HG03135 (cell line): ENCODE measurements at regions not wholly inside any gene's neighbourhood (a gene's known extent, or its start where the extent isn't known, plus 50 kb on each side); places are given as distances from the start of the nearest gene placed in this dataset.
A peak's percentile ranks its signal among the peaks of the same experiment; 100 is the strongest.
"Not testable (repeated sequence)": the region's sequence is repeated elsewhere in the genome, so short reads cannot be mapped to it uniquely, and the experiment has no call there.

Experiments used
- ATAC-seq: cut with Tn5 transposase; IDR thresholded peaks from one replicate; pipeline ENCODE4 v1.9.1; 2021; ENCODE audit warnings: mild to moderate bottlenecking, moderate library complexity; ENCODE audit not compliant: unreplicated experiment

GRCh38 chr5:160479220-160479619 is 57.6 kb downstream of the PTTG1 start:
- ATAC-seq, result no peak

DNA sequence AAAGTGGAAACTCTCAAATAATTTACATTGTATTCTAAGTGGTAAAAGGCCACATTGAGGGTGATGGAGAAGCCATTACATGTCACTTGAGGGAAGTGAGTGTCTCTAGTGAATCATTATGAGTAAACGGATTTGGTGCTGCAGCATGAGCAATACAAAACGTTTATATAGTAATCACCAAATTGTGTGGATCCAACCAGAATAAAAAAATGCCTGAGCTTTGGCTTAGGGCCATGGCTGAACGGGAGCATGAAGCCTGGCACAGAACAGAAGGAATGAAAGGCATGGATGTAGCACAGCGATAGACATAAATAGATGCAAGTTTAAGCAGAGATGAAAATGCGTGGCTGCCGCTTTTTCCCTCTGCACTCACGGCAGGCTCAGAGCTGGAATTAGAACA is 58.3 kb downstream of the PTTG1 start:
- no peak for ATAC-seq

DNA sequence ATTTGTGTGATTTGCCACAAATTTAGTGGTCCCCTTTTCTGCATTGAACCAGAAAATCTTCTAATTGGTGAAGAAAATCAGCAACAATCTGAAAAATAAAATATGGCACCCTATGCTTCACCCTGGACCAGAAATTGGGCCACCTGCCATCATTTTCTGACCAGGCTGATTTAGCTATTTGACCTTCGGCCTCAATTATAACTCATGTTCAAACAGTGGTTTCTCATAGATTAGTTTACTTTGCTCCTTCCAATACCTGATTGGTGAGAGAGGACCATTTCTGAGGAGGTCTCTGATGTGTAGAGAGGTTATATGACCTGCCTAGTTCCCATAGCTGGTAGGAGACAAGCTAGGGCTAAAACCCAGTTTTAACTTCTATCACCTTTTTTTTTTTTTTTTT is 59.0 kb downstream of the PTTG1 start:
- no peak for ATAC-seq

GRCh38 chr5:160484678-160485077 is 63.0 kb downstream of the PTTG1 start:
- no peak for ATAC-seq

- no peak for ATAC-seq
Measured at GRCh38 chr5:160485364-160485969, 63.8 kb downstream of the PTTG1 start.

DNA sequence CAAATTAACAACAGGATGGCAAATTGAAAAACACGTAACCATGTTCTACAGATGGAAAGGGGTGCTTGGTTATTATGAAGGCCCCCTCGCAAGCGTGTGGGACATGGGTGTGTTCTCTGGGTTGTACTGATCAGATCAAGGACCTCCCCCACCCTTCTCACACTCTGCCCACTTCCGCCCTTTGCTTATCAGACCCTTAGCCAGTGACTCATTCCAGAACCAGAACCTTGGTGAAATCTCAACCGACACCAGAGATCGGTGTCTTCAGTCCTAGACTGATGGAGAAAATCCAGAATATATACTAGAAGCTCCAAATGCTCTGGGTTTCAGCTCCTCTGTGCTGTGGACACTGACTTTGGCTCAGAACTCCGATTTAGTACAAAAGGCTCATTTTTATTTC is 64.9 kb downstream of the PTTG1 start:
- peak; percentile 47 for ATAC-seq

- ATAC-seq, result no peak
Measured at GRCh38 chr5:160488394-160489325, 67.0 kb downstream of the PTTG1 start.

GRCh38 chr5:160491438-160491837 is 69.8 kb downstream of the PTTG1 start:
- ATAC-seq, result no peak

- no peak for ATAC-seq
Measured at GRCh38 chr5:160492565-160492964, 70.9 kb downstream of the PTTG1 start.

DNA sequence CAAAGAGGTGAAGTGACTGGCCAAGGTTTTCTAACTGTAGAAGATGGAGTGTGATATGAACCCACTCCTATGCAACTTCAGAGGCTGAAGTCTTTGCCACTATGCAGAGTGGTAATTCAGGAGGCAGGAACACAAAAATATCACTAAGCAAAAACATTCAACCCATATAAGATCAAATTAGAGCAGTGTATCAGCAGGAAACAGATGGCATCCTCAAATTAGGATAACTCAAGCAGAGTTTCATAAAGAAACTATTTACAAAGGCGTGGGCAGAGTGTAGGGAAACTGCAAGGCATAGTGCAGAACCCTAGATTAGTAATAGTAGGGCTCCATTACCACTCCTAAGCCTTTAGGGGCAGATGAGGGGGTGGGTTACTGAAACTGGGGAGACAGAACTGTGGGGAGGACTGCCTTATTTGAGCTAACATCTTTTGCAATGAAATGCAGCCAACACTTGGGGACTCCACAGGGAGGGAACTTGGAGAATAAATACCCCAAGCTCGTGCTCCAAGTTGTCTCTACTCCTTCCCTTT is 72.2 kb downstream of the PTTG1 start:
- ATAC-seq, result no peak

DNA sequence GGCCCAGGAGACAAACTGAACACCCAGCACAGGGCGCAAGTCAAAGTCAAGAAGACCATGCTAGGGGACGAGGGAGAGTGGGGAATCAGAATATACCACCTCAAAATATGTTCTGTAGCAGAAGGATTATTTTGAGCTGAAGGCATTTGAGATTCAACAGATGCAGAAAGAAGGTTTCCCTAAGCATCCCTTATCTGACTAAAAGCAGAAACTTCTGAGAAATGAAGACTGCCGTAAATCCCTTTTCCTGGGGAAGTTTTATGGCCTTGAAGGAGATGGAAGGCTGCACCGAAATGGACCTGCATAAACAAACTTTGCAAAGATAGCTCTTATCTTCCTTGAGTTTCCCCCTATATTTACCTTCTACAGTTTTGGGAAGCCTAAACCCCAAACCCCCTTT is 72.8 kb downstream of the PTTG1 start:
- no peak for ATAC-seq

DNA sequence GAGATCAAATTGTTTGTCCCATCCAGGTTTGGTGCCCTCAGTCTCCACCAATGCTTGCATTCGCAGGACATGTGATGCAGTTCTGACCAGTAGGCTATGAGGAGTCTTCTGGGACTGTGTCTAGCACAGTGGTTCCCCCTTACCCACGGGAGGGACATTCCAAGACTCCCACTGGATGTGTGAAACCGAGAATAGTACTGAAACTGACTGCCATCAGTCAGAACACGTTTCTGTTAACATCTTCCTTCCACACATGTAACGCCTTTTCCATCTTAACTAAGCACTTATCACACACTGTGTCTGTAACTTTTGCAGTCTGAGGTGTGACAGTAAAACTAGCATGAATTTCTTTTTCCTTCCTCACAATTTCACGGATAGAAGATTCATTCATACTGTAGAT is 74.7 kb downstream of the PTTG1 start:
- ATAC-seq, result no peak

DNA sequence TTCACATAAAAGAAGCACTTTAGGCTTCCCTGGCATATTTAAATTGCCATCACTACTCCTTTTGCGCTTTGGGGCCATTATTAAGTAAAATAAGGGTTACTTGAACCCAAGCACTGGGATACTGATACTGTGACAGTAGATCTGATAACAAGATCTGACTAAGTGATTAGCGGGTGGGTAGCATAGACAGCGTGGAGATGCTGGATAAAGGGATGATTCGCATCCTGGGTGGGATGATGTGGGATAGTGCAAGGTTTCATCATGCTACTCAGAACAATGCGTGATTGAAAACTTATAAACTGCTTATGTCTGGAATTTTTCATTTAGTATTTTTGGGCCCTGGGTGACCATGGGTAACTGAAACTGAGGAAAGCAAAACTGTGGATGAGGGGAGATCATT is 75.1 kb downstream of the PTTG1 start:
- no peak for ATAC-seq

- ATAC-seq, result no peak
Measured at GRCh38 chr5:160497878-160498277, 76.2 kb downstream of the PTTG1 start.

GRCh38 chr5:160498441-160499043 is 76.9 kb downstream of the PTTG1 start:
- not testable (repeated sequence) for ATAC-seq

DNA sequence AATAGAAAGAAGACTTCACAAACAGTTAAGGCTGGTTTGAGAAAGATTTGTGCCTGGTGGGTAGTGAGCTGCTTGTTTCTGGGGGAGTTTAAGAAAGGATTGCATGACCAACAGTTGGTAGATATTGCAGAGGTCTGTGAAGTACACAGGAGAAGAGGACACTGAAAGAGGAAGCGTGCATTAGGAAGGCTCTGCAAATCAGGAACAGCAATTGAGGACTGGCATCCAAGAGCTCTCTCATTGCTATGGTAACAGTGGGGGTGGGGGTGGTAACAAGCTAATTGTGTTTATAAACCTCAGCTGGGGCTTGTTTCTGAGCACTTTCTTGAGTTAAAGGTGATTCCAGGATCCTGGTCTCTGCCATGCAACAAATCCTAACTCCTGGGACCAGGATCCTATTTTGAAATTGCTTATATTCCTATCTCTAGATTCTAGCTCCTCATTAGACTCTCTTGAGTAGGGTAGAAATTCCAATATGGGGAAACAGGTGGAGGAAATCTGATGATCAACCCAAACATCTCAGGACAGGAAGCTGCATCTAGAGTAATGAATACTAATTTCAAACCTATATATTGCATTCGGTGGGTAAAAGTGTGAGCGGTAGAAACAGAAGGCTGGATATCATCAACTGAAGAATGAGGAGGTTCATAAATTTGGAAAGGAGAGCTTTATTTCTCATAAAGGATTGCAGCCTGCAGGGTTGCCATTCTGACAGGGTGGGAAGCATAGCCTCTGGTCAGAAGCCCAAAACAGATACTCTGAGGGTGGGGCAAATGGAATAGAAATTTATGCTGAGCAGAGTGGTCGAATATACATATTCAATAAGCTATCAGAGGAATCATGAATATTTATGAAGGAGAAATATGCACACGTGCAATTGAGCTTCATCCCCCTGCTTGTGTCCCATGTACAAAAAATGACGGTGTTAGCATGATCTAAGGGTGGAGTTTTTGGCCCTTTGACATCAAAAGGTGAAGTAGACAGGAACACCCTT is 79.4 kb downstream of the PTTG1 start:
- ATAC-seq, result no peak

DNA sequence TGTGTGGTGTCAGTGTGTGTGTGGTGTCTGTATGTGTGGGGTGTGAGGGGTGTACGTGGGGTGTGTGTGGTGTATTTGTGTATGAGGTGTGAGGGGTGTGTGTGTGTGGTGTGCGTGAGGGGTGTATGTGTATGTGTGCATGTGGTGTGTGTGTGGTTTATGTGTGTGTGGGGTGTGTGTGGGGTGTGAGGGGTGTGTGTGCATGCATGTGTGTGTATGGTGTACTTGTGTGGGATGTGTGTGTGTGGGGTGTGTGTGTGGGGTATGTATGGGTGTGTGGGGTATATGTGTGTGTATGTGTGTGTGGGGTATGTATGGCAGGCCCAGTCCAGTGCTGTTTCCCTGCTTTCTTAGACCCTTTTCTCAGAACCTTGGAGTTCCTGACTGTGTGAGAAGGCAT is 83.3 kb downstream of the PTTG1 start:
- no peak for ATAC-seq

DNA sequence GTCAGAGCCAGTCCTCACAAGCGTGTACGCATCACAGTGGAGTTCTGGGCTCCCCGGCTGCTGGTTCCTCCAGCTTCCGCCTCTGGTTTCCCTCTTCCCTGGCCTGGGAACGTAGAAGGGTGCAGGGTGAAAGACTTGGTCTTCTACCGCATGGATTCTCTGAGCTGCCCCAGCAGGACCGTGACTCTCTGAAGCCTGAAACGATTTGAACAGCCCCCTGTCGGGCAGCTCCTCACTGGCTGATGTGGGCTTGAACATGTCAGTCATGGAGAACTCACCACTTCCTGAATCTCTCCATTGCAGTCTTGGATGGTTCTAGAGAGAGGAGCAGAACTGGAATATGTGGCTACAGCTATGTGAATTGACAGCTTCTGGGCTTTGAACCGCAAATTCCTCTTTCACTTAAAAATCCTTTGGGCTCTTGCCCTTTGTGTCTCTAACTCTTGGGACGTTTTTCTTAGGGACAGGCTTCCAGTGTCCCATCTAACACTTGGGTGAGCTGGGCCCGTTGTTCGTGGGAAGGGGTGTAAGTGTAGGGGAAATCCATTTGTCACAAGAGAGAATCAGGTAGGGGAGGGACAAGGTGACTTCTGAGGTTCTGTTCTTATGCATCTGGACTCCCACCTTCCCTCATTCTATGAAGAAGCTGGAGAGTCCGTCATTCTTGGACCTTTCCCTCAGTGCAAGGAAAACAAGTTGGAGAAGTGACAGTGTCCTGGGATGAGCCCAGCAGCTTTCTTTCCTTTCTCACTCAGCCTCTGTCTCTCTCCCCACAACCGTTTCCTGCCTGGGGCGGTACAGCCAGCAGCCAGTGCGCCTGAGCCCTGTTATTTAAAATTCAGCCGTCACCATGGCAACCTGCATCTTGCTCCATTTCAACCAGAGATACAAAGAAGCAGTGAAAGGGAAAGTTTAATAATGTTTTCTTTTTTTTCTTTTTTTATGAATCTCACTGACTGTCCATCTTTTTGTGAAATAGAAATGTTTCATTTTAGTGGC is 84.7 kb downstream of the PTTG1 start:
- peak; percentile 94 for ATAC-seq

DNA sequence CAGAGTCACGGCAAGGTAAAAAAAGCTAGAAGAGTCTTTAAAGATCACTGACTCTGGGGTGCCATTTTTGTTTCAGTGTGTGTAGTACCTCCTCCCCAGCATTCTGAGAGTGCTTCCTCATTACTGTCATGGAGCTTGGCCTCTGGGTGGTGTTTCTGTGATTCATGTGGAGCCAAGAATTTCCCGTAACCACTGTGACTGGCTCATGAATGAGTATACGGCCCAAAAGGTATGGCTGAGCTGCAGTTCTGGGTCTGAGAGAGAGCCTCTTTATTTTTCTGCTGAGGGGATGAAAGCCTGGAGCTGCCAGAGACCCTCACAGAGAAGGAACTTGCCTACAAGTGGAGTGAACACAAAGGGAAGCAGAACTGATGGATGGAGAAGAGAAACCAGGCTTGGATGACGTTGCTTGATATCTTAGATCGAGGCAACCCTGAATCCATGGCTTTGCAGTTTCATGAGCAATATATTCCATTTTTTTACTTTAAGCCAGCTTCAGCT is 85.6 kb downstream of the PTTG1 start:
- no peak for ATAC-seq
